ENCODE measurements at regions not wholly inside any gene's neighbourhood (a gene's known extent, or its start where the extent isn't known, plus 50 kb on each side); places are given as distances from the start of the nearest gene placed in this dataset.

DNA sequence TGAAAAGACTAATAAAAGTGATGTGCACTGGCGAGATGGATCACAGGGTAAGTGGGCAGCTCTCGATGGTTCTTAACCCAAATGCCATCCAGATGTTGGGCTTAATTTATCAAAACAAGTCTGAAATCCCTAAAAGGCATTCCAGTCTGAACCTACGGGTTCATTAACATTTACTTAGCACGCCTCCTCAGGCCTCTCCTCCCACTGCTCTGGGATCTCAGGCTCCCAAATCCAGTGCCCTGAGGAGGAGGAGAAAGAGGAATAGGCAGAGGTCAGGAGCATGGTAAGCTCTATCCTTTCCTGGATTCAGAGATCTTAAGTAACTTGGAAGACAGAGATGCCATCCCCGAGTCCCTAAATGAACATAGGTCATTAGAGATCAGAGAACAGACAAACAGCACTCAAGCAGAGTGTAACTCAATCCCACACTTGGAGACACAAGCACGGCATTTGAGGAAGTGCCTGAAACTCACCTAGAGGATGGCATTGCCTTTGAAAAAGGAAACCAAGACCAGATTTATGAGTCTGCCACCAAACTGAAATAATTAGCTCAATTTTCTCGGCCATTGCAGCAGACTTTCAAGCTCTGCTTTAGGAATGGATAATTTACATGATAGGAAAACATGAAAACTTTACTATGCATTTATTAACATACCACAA, 140.9 kb downstream of the CXCL12 start:
- no peak for DNase-seq (ENCODE audit: low read depth in 2 of 2)

DNA sequence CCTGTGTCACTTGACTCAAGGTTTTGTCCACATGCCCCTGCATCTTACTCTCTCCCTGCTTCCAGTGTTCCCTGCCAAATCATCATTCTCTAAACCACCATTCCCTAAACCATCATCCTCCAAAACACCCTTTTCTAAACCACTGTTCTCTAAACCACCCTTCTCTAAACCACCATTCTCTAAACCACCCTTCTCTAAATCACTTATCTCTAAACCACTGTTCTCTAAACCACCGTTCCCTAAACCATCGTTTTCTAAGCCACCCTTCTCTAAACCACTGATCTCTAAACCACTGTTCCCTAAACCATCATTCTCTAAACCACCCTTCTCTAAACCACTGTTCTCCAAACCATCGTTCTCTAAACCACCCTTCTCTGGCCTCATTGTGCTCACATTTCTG, 142.1 kb downstream of the CXCL12 start:
- no peak for DNase-seq (ENCODE audit: low read depth in 2 of 2)

- no peak for DNase-seq (ENCODE audit: low read depth in 2 of 2)
Measured at GRCh38 chr10:44242091-44242490, 142.8 kb downstream of the CXCL12 start.

- no peak for DNase-seq (ENCODE audit: low read depth in 2 of 2)
Measured at GRCh38 chr10:44240584-44241205, 144.2 kb downstream of the CXCL12 start.

GRCh38 chr10:44238212-44238611, 146.7 kb downstream of the CXCL12 start:
- DNase-seq (ENCODE audit: low read depth in 2 of 2): no peak

DNA sequence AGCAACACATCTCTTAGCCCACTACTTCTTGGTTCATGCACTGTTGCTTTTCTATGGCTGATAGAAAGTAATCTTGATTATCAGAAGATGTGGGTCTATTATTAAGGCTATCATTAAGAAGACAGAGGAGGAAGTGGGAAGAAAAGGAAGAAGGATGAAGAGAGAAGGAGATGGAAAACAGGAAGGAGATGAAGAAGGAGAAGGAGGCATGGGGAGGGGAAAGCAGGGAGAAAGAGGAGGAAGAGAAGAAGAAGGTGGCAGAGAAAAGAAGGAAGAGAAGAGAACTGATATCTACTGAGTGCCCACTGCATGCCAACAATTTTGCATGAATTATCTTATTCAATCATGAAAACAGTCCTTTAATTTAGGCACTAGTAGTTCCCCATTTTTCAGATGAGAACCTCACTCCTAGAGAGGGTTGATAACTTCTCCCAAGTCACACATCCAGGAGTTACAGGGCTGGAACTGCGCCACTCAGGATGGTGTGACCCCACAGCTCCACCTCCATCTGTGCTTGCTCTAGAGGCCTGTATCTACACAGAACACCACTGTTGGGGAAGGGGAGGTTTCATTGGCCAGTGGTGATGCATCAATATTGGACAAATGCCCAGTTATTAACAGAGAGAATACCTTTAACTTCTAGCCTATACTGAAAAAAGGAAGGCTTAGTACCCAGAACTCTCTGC, 147.4 kb downstream of the CXCL12 start:
- DNase-seq (ENCODE audit: low read depth in 2 of 2): no peak

DNA sequence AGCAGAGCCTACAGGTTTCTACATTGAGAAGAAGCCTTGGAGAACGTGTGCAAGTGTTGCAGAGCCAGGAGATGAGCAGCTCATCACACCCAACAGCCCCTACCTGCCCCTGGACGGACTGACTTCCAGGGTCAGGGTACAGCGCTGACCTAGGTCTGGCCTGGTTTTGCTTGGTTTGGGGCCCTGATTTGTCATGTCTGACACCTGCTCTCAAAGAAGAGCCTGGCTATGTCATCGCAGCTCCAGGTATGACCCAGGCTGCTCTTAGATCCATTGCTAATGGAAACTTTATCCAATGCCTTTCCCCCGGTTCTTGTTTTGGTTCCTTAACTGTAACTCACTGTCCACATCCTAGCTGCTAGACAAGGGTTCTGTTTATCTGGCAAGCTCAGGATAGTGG, 149.5 kb downstream of the CXCL12 start:
- no peak for DNase-seq (ENCODE audit: low read depth in 2 of 2)

- DNase-seq (ENCODE audit: low read depth in 2 of 2): no peak
Measured at GRCh38 chr10:44234483-44234875, 150.4 kb downstream of the CXCL12 start.

- no peak for DNase-seq (ENCODE audit: low read depth in 2 of 2)
Measured at GRCh38 chr10:44233561-44234482, 151.1 kb downstream of the CXCL12 start.

DNA sequence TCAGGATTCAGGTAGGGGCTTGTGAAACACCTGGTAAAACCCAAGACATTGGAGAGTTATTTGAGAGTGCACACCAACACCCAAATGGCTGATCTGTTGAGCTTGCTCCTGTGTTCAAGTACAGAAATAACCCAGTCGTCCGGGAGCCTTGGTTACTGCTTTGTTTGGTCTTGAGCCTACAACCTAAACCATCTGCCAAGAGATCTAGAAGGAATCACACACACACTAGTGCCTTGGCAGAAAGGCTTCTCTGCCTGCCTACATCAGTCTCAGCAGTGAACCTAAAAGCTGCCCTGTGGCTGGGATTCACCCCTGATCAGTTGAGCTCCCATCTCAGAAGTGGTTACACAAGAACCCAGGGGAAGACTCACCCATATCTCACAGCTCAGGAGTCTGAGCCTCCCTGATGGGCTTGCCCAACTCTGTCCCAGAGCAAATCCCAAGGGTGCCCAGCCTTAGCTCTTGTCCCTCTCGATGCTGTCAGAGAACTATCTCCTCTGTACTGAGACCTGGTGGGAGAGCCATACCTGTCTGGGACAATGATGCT, 167.6 kb downstream of the CXCL12 start:
- DNase-seq (ENCODE audit: low read depth in 2 of 2): no peak

DNA sequence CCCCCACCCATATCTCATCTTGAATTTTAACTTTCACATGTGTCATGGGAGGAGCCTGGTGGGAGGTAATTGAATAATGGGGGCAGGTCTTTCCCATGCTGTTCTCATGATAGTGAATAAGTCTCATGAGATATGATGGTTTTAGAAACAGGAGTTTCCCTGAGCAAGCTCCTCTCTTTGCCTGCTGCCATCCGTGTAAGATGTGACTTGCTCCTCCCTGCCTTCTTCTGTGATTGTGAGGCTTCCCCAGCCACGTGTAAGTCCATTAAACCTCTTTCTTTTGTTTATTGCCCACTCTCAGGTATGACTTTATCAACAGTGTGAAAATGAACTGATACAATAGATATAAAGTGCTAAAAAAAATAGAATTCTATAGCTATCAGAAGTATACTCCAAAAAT, 168.8 kb downstream of the CXCL12 start:
- DNase-seq (ENCODE audit: low read depth in 2 of 2): no peak

GRCh38 chr10:44209811-44210210, 175.1 kb downstream of the CXCL12 start:
- DNase-seq (ENCODE audit: low read depth in 2 of 2): no peak

DNA sequence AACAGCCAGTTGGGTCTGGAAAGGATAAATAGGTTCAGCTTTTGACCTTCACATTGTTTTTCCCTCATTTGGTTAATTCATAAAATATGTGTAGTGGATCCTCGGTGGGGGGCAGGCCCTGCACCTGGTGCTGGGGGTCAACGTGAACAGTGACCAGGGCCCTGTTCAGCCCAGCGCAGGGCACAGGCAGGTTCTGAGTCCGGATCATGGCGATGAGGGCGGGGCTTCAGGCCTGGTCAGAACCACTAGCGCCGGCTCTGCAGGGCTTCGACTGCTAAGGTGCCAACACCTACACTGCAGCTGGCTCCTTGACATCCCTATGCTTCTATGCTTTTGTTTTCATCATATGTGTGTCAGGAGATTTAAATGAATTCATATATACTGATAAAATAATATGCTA, 177.7 kb downstream of the CXCL12 start:
- DNase-seq (ENCODE audit: low read depth in 2 of 2): no peak

- no peak for DNase-seq (ENCODE audit: low read depth in 2 of 2)
Measured at GRCh38 chr10:44206127-44206818, 178.6 kb downstream of the CXCL12 start.

DNA sequence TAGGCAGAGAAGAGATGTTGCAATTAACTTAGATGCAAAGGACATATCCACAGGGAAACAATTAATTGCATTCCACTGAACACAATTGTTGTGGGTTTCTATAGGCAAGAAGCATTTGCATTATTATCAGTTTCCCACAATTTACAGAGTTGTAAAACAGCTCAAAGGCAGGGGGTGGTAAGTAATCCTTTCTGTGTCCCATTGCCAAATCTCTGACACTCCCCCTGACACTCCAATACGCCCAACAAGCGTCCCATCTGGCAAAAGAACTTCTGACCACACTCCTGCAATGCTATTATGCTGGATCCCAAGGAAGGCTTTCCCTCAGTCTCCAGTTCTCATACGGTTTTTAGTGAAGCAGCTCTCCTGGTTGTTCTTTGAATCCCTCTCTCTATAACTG, 179.8 kb downstream of the CXCL12 start:
- DNase-seq (ENCODE audit: low read depth in 2 of 2): no peak

DNA sequence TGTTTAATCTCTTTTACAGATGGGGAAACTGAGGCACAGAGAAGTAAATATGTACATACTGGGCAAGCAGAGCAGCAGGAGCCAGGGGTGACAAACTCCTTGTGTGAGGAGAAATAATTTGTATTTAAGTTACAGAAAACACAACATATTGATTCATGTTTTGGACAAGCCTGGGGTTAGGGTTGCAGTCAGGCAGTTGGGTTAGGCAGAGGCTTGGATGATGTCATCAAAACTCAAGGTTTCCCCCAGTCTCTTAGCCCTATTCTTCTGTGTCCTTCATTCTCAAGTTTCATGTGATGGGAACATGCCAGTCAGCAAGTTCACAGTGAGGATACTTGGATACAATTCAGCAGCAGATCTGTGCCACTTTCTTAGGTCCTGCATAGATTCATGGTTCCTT, 181.4 kb downstream of the CXCL12 start:
- DNase-seq (ENCODE audit: low read depth in 2 of 2): no peak

DNA sequence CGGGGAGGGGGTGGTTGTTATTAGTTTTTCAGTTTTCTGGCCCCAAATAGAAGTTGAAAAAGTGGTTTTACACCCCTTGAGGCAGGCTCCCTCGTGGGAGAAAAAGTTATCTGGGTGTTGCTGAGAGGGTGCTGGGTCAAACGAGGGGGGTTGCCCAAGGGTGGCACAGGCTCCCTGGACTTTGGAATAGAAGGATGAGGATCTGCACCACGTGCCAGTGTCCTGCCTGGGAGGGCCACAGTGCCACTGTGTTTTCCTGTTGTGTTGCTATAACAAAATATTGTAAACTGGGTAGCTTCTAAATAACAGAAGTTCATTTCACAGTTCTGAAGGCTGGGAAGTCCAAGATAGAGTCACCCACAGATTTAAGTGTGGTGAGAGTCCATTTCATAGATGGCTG, 181.9 kb downstream of the CXCL12 start:
- DNase-seq (ENCODE audit: low read depth in 2 of 2): no peak

DNA sequence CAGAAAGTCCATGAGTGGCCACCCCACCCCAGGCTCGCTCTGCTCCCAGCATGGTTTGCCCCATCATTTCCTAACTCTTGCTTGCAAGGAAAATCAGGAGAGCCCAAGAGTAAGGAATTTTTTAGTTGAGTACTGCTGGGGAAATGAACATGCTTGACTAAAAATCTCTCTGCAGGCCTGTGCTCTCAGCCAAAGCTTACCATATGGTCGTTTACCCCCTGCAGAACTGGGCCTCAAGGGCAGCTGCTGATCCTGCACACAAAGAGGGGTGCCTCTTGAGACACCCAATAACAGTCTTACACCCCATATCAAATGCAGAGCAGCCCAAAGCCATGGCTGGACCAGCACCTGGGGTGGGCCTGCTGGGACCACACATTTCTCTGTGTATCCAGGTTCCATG, 183.2 kb downstream of the CXCL12 start:
- no peak for DNase-seq (ENCODE audit: low read depth in 2 of 2)

- no peak for DNase-seq (ENCODE audit: low read depth in 2 of 2)
Measured at GRCh38 chr10:44201011-44201410, 183.9 kb downstream of the CXCL12 start.

DNA sequence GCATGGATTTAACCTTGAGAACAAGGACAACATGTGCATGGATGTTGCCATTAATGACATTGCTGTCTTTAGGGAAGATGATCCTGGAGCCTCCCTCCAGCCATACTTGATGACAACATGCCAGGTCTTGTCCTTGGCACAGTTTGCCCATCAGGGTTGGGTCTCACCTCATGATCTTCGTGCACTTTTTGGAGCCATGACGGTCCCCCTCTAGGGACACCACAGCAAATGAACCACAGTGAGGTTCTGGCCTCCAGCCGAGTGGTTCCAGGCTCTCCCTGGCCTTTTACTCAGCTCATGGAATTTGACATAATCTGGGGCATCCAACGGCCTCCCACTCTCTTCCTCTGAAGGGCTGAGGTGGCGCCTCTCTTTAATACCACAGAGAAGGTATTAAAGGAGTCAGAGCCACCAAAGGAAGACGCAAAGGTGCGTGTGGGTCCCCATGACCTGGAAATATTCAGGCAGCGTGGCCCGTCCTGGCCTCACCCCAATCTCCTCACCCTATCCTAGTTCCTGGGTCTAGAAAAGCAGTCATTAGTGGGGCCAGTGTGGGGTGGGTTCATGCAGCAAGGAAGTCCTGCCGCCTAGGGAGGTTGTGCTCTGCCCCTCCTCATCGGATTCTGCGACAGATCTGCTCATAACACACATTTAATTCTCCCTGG, 184.8 kb downstream of the CXCL12 start:
- no peak for DNase-seq (ENCODE audit: low read depth in 2 of 2)

- DNase-seq (ENCODE audit: low read depth in 2 of 2): no peak
Measured at GRCh38 chr10:44199267-44199666, 185.6 kb downstream of the CXCL12 start.
